HG02610 (cell line): ENCODE measurements at regions not wholly inside any gene's neighbourhood (a gene's known extent, or its start where the extent isn't known, plus 50 kb on each side); places are given as distances from the start of the nearest gene placed in this dataset.

ENCODE experiments used
- ATAC-seq: cut with Tn5 transposase; IDR thresholded peaks from one replicate; pipeline ENCODE4 v1.9.1; 2021; ENCODE audit warnings: mild to moderate bottlenecking, moderate library complexity; ENCODE audit not compliant: unreplicated experiment

- no peak for ATAC-seq
Measured at GRCh38 chr2:18200771-18201170, 322.3 kb downstream of the KCNS3 start.

- ATAC-seq = no peak
Measured at GRCh38 chr2:18198677-18199076, 320.2 kb downstream of the KCNS3 start.

- no peak for ATAC-seq
Measured at GRCh38 chr2:18194161-18194560, 315.7 kb downstream of the KCNS3 start.

GRCh38 chr2:18186816-18187613 lies 308.5 kb downstream of the KCNS3 start:
- no peak for ATAC-seq

GRCh38 chr2:18182861-18183260 lies 304.4 kb downstream of the KCNS3 start:
- ATAC-seq = no peak

GRCh38 chr2:18180912-18181311 lies 302.4 kb downstream of the KCNS3 start:
- ATAC-seq = no peak

GRCh38 chr2:18180031-18180610 lies 301.7 kb downstream of the KCNS3 start:
- ATAC-seq = no peak

GRCh38 chr2:18178736-18179349 lies 300.4 kb downstream of the KCNS3 start:
- peak; percentile 72 for ATAC-seq

- ATAC-seq = no peak
Measured at GRCh38 chr2:18176679-18177215, 298.3 kb downstream of the KCNS3 start.

- ATAC-seq = no peak
Measured at GRCh38 chr2:18172607-18173006, 294.1 kb downstream of the KCNS3 start.

GRCh38 chr2:18171191-18172139 lies 293.0 kb downstream of the KCNS3 start:
- ATAC-seq = no peak

GRCh38 chr2:18170642-18171041 lies 292.2 kb downstream of the KCNS3 start:
- no peak for ATAC-seq

GRCh38 chr2:18169893-18170175 lies 291.4 kb downstream of the KCNS3 start:
- no peak for ATAC-seq

- ATAC-seq = no peak
Measured at GRCh38 chr2:18169121-18169892, 290.8 kb downstream of the KCNS3 start.

- no peak for ATAC-seq
Measured at GRCh38 chr2:18167871-18168270, 289.4 kb downstream of the KCNS3 start.

GRCh38 chr2:18161681-18162080 lies 283.2 kb downstream of the KCNS3 start:
- no peak for ATAC-seq

GRCh38 chr2:18159896-18160295 lies 281.4 kb downstream of the KCNS3 start:
- no peak for ATAC-seq

GRCh38 chr2:18156421-18156820 lies 278.0 kb downstream of the KCNS3 start:
- no peak for ATAC-seq

GRCh38 chr2:18156002-18156401 lies 277.5 kb downstream of the KCNS3 start:
- no peak for ATAC-seq

GRCh38 chr2:18154812-18155211 lies 276.3 kb downstream of the KCNS3 start:
- no peak for ATAC-seq
